Endothelial cell (in vitro differentiated cells): ENCODE measurements at regions not wholly inside any gene's neighbourhood (a gene's known extent, or its start where the extent isn't known, plus 50 kb on each side); places are given as distances from the start of the nearest gene placed in this dataset.

ENCODE experiments used
- DNase-seq: peaks from one replicate; pipeline ENCODE4 v3.0.0; 2021; ENCODE audit warnings: low spot score
- H3K27ac Mint-ChIP-seq: one replicate; pipeline ENCODE4 v1.8.0; 2021; ENCODE audit warnings: mixed read lengths, inconsistent platforms; ENCODE audit not compliant: unreplicated experiment
- H3K27me3 Mint-ChIP-seq: one replicate; pipeline ENCODE4 v1.8.0; 2021; ENCODE audit warnings: mild to moderate bottlenecking, moderate library complexity, mixed read lengths, inconsistent platforms; ENCODE audit not compliant: unreplicated experiment
- H3K36me3 Mint-ChIP-seq: one replicate; pipeline ENCODE4 v1.8.0; 2021; ENCODE audit warnings: mild to moderate bottlenecking, low read depth, mixed read lengths, inconsistent platforms; ENCODE audit not compliant: unreplicated experiment
- H3K4me1 Mint-ChIP-seq: one replicate; pipeline ENCODE4 v1.8.0; 2021; ENCODE audit warnings: mild to moderate bottlenecking, mixed read lengths, inconsistent platforms; ENCODE audit not compliant: unreplicated experiment
- H3K4me3 Mint-ChIP-seq: one replicate; pipeline ENCODE4 v1.8.0; 2021; ENCODE audit warnings: mild to moderate bottlenecking, mixed read lengths, inconsistent platforms; ENCODE audit not compliant: unreplicated experiment
- H3K9me3 Mint-ChIP-seq: one replicate; pipeline ENCODE4 v1.8.0; 2021; ENCODE audit warnings: mixed read lengths, inconsistent platforms; ENCODE audit not compliant: unreplicated experiment
- CTCF ChIP-seq: fragments of 200-600 bp; sonication (generic); IDR thresholded peaks from one replicate; pipeline ENCODE4 v1.5.0; 2021; ENCODE audit warnings: antibody characterized with exemption; ENCODE audit not compliant: unreplicated experiment

- TF ChIP-seq CTCF: no peak
- no peaks in the 10 kb centered on the region for H3K4me1 Mint-ChIP-seq
- no peak overlapping the region for H3K27ac Mint-ChIP-seq
Measured at GRCh38 chrX:97938706-97939105, 1055.0 kb downstream of the RPA4 start.

GRCh38 chrX:97968376-97969163, 1084.9 kb downstream of the RPA4 start:
- Mint-ChIP-seq H3K27ac (no peak overlapping the region), H3K27me3 (no peaks in the 10 kb centered on the region), H3K36me3 (no peaks in the 10 kb centered on the region), H3K4me3 (no peak overlapping the region), H3K9me3 (no peaks in the 10 kb centered on the region), H3K4me1 (peaks cover 5% of the 10 kb centered on the region)
- DNase-seq: no peak
- TF ChIP-seq CTCF: no peak

More at GRCh38 chrX:97938706-97939105, 1055.0 kb downstream of the RPA4 start:
- H3K4me3 Mint-ChIP-seq: no peak overlapping the region
- H3K27me3 Mint-ChIP-seq: no peaks in the 10 kb centered on the region
- H3K36me3 Mint-ChIP-seq: no peaks in the 10 kb centered on the region
- no peaks in the 10 kb centered on the region for H3K9me3 Mint-ChIP-seq
- no peak for DNase-seq

DNA sequence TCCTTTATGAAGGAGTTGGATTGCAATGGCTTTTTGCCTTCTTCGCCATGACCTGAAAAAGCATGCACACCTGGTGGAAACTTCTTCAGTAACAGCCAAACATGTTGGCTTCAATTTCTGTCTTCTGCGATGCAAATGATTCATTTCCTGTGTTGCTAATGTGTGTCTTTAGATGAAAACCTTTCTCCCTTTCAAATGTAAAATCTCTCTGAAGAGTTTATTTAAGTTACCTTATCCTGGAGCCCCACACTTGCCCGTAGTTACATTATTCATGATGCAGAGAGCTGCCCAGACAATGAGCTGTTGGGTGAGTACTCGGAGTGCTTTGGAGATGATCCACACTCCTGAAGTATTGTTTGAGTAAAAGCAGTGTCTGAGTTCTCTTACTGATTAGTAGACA, 1100.9 kb downstream of the RPA4 start:
- TF ChIP-seq CTCF: no peak
- Mint-ChIP-seq H3K27ac (no peak overlapping the region), H3K27me3 (no peaks in the 10 kb centered on the region), H3K36me3 (no peaks in the 10 kb centered on the region), H3K4me3 (no peak overlapping the region), H3K9me3 (no peaks in the 10 kb centered on the region), H3K4me1 (peaks cover 5% of the 10 kb centered on the region)
- no peak for DNase-seq

GRCh38 chrX:97985096-97985495, 1101.4 kb downstream of the RPA4 start:
- TF ChIP-seq CTCF: no peak
- H3K4me1 Mint-ChIP-seq: peaks cover 5% of the 10 kb centered on the region
- H3K27me3 Mint-ChIP-seq: no peaks in the 10 kb centered on the region
- no peak for DNase-seq
- no peaks in the 10 kb centered on the region for H3K9me3 Mint-ChIP-seq
- no peak overlapping the region for H3K27ac Mint-ChIP-seq
- no peak overlapping the region for H3K4me3 Mint-ChIP-seq
- H3K36me3 Mint-ChIP-seq: no peaks in the 10 kb centered on the region

GRCh38 chrX:97987979-97988378, 1104.3 kb downstream of the RPA4 start:
- Mint-ChIP-seq H3K9me3 (no peaks in the 10 kb centered on the region), H3K27me3 (peaks cover 1% of the 10 kb centered on the region), H3K27ac (no peak overlapping the region), H3K4me3 (no peak overlapping the region), H3K36me3 (no peaks in the 10 kb centered on the region), H3K4me1 (peaks cover 5% of the 10 kb centered on the region)
- no peak for TF ChIP-seq CTCF
- no peak for DNase-seq
